Astrocyte of the hippocampus (primary cell): ENCODE measurements at regions not wholly inside any gene's neighbourhood (a gene's known extent, or its start where the extent isn't known, plus 50 kb on each side); places are given as distances from the start of the nearest gene placed in this dataset.

Source experiments
- DNase-seq: peaks from one replicate; pipeline ENCODE4 v3.0.0; 2011; ENCODE audit warnings: low read depth, low spot score

DNA sequence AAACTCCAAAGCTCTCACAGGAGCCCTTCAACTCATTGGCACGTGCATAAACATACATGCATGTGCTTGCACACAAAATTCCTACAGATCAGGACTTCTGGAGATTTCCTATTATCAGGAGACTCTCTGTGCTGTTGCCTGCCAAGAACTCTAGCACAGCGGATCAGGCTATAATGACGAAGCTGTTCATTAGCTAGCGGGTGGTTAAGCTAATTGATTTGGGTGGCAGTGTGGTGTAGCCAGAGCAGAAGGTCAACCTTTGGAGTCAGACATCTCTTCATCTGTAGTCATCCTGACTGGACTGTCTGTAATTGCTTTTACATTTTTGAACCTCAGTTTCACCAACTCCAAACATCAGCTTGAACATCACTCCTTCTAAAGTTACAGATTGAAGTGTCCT, 69.0 kb downstream of the KIF2B start:
- DNase-seq: no peak

DNA sequence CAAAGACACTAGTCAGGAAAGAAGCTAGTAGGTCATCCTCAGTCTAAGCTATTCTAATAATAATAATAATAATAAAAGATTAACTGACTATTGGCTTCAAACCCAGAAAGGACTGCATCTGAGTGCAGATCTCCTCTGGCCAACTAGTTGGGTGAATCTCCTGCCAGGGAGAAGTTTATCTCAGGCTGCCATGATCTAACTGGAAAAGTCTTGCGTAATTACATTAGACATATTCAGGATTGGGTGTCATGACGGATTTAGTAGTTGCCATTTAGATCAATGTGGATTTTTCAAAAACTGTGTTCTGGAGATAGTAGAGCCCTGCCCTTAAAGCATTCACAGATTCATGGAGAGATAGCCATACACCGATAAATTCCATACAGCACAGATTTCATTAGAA, 69.5 kb downstream of the KIF2B start:
- no peak for DNase-seq

DNA sequence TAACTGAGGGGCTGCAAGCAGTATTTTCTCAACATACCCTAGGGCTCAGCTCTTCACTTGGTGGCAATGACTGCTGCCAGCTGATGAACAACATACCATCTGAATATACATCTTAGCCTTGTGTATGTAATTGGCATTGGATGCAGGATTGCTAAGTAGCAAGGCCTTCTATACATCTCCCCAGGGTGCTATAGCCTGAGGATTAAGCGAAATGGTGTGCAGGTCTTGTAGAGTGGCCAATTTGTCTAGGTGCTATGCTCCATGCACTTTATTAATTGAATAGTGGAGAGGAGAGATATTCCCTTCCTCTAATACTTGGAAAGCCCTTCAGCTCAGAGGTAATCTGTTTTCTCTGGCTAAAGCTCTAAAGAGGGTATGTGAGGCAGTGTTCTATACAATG, 71.9 kb downstream of the KIF2B start:
- no peak for DNase-seq

DNA sequence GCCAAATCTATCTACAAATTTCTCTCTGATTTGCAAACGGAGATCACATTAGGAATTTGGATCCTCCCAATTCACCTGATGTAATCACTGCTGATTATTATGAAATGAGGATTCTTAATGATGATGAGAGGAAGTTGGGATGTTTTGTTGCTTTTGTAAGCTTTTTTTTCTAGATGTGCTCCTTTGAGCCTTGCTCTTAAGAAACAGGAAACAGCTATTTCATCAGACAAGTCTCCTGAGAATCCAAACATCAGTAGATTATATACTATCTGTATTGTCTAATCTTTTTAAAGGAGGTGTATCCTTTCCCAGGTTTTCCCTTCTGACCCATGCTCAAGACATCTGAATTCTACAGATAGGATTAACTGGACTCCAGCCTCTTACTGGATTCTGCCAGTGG, 73.3 kb downstream of the KIF2B start:
- DNase-seq: no peak

DNA sequence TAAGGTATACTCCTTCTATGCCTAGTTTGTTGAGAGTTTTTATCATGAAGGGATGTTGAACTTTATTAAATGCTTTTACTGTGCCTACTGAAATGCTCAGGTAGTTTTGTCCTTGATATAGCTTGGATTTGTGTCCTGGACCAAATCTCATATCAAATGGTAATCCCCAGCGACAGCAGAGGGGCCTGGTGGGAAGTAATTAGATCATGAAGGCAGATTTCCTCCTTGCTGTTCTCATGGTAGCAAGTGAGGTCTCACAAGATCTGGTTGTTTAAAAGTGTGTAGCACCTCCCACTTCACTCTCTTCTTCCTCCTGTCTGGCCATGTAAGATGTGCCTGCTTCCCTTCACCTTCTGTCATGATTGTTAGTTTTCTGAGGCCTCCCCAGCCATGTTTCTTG, 78.2 kb downstream of the KIF2B start:
- DNase-seq: no peak

DNA sequence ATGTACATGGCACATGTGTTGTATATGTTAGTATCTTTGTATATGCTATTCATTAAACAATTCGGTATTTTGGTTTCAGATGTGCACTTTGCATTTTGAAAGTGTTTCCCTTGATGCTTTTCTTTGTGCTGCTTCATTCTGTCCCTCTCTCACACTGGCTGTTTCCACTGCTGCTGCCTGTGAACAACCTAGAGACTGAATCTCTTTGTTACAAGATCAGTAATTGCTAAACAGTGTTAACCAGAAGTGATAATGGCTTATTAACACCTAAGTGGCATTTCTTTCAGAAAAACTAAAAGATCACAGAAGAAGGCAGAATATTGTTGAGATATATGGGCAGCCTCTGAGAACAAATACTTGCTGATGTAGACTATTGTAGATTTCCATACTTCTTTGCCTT, 84.7 kb downstream of the KIF2B start:
- no peak for DNase-seq

DNA sequence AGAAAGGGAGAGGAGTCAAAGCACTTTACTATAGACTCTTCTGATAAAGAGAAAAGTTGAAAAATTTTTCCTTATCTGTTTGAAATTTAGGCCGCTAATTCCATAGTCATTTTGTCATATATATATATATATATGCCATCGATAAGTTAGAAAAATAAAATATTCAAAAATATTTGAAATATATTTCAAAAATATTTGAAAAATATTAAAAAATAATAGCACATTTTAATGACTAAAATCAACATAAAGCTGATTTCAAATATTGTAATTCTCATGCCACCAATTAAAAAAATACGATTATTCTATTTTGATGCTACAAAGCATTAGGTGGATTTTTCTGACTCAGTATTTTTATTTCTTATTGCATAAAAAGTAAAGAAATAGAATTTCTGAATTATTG, 87.1 kb downstream of the KIF2B start:
- DNase-seq: no peak

DNA sequence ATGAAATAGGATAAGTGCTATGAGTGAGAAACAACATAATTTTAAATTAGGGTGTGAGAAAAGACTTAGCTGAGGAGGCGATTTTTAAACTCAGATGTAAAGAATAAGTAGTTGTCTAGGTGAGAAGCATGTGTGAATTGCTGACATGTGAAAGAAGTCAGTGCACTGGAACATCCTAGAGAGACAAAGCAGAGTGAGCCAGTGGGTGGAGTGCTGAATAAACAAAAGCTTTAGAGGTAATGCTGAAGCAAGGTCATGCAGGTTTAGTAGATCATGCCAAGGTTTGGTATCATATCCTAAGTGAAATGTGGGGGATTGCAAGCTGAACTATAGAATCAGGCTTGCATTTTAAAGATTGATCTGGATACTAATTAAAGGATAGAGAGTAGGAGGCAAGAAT, 89.4 kb downstream of the KIF2B start:
- no peak for DNase-seq

DNA sequence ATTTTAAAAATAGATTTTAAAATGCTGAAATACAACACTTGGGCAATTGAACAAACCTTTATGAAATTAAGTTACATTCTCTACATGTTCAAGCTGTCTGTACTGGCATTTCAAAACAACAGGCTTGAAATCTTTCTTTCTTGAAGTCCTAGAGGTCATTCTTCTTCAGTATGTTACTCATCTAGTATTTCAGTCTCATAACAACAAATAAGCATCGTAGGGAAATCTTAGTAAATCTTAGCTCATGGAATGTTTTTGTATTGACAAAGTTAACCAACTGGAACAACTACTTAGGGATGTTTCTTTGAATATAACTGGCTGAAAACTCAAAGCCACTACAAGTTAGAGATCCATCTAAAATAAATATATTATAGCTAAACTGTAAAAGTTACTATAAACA, 96.6 kb downstream of the KIF2B start:
- DNase-seq: no peak

DNA sequence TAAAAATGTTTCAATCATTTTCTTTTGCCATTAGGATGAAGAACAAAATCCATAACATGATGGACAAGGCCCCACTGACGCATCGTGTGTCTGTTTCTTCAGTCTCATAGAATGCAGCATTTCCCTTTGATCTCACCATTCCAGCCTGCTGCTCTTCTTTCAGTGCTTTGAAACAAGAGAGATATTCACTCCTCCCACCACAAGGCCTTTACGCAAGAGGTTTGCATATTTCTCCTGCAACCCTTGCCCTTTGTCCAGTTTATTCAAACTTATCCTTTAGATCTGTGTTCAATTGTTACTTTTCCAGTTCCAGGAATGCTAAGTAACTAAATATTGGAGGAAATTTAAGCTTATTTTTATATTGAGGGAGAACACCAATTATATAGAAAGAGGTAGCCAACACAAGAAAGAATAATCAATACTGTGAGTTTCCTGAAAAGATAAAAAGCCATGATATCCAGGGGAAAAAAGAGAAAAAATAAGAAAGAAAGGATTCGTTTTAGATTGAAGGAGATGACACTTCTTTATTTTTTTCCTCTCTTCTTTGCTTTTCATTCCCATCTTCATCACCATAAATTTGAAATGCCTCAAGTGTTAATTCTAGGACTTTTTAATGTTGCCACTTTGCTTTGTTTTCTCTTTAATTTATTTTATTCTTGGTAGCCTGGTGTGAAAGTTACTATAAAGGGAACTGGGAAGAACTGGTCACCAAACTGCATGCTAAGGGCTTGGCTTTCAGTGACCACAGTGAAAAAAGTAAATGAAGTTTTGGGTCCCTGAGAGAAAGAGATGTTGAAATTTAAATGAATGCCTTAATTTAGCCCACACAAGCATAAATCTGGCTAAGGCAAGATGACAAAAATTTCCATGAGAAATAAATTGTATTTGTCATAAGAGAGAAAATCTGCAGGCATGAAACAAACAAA, 102.1 kb downstream of the KIF2B start:
- DNase-seq: no peak

DNA sequence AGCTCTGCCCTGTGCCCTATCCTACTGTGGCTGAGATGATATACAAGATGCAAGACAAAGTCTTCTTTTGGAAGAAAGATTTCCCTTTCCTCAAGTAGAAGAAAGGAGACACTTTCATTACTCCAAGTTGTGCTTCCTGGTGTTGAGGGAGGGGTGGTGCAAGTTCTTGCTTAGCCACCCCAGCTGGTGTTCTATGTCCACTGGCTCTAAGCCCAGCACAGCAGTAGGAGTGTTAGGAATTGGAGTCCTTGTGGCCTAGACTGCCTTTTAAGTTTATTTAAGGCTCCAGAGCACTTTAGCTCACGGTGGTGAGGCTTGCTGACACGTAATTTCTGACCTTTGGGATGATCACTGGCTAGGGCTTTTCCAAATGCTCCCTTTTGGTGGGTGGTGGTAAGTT, 109.7 kb downstream of the KIF2B start:
- no peak for DNase-seq

DNA sequence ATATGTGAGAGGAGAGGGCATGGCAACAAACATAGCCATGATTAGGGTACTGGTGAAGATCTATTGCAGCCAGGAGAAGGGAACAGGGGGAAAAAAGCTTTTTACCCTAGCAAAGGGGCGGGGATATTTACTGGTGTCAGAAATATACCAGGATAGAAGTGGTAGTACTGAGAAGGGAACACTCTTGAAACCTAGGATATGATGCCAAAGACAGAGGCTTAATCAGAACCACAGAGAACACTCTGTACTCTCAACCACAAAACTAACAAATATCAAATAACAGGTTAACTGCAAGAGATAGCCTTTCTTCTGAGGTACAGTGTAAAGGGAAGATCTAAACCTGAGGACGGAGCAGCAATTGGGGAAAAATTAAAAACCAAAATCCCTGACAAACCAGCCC, 112.2 kb downstream of the KIF2B start:
- DNase-seq: no peak

DNA sequence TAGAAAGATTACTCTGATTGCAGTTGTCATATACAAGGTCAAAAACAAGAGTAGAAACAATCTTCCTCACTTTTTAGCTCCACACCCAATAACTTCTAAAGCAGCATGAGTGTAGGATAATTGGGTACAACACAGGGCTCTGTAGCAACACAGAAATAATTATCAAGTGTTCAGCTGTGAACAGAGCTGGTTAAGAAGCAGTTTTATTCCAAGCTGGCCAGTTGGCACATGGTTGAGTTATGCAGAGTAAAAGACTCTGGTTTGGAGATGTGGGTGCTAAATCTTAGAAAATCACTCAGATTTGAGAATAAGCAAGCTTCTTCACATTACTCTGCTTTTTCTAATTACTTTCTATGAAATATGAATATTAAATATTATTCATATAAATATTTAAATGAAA, 118.5 kb downstream of the KIF2B start:
- no peak for DNase-seq

DNA sequence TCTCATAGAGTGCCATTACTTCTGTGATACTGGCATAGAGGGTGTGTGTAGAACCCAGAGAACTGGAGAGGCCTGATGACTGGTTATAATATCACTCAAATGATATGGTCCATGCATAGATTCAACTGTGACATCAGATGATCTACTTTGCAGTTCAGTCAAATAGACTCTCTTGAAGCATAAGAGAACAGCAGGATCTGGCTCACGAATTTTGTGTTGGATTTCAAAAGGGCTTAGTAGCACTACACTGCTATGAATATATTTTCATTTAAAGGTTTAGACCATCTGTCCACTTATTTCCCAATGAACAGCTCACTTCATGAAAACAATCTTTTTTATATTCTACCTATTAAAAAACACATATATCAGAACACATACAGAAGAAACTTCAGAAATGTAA, 119.7 kb downstream of the KIF2B start:
- DNase-seq: no peak

DNA sequence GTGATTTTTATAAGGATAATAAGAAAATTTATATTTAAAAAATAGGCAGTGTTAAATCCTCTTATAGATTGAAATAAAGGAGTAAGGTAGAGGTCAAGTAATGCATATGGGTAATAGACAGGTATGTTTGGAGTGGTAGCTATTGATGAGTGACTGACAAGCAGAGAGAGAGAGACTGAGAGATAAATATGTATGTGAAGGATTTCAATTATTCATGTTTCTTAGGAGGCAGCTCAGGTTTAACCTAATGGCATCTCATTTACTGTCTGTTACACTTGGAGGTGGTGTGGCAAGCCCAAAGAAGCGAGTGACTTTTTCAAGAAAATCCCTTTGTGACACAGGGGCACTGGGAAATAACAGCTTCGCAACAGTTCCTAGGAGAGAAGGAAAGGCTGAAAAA, 120.2 kb downstream of the KIF2B start:
- no peak for DNase-seq

DNA sequence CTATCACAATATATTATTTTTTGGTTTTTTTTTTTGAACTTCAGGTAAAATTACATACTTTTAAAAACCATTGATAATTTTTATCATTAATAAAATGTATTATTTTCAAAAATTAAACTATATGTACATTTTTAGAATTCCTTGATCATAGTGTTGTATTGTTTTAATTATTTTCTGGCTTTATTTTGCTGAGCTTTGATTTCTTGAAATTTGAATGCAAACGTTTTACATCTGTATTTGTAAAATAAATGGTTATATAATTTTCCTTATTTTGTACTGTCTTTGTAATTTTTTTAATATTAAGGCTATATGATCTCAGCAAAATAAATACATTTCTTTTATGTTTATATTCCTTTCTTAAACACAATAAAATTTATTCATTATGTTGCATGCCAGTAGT, 125.6 kb downstream of the KIF2B start:
- DNase-seq: no peak

DNA sequence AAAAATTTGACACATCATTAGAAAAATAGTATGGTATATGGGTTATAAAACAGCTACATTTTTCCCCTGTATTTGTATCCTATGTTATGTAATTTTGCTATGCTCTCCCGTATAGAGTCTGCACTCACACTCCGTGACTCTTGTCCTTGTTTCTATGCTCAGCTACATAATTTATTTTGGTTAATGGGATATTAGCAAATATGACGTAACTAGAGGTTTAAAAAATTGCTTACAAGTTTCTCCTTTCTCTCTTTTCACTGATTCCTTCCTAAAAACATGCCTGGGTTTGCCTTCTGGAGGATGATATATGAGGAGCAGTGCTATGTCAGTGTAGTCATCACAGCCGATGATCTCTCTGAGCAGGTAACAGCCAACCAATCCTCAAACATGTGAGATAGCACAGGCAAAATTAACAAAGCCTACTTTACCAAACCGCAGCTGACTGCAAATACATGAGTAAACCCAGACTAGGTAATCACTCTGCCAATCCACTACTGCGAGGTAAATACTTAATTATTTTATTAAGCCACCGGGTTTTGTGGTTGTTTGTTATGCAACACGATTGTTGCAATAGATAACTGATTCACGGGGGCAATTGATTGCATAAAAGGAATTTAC, 126.9 kb downstream of the KIF2B start:
- no peak for DNase-seq

DNA sequence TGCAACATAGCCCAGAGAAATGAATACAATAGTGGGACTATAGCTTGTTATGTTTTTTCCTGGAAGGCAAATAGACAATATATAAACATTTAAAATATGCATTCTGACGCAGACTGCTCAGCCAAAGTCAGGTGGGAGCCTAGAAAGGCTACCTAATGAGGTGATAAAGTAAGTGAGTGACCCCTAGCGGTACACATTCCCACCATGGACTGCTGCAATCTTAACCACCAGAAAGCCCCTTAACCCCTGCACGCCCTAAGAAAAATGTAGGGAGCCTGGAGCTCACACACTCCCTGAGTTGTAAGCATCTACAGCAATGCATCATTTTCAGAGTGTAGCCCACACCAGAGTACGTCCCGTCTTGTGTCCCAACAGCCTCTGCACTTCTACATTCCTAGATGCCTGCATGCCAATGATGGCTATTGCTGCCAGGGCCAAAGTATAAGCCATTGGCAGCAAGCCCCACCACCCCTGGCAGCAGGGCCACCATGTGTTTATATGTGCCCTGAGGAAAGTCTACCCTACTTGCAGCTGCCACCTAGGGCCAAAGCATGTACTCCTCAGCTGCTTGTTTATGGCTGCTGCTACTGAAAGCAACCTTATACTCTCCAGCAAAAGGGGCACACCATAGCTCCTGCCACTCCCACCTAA, 127.6 kb downstream of the KIF2B start:
- DNase-seq: no peak

DNA sequence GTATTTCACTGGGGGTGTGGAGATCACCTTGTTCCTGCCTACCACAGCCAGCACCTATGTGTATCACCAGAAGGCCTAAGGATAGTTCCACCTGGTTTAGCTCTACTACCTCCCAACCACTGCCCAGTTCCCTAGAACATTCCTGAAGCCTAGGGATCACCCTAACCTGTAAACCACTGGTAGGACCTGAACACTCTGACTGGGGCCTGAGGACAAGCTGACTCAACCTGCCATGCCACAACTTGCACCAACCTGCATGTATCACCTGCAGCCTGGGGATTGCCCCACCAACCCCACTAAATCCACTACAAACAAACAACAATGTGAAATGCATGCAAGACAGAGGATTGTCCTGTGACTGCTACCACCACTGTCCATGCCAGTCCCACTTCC, 128.1 kb downstream of the KIF2B start:
- no peak for DNase-seq

DNA sequence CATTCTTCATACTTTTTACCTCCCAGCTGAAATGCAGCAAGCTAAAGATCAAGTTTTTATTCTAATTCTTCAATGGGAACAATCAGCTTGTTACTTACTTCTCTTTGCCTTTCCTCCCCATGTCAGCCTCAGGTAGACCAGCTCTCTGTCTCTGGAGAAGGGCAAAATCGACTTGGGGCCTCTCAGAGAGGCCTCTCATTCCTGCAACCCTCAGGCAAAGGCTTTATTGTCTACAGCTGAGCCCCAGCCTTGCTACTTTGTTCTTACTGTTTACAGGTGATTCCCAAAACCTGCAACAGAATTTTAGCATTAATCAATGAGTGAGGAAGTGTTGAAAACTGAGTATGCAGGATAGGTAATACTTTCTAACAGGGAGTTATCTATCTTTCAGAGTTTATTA, 148.6 kb downstream of the KIF2B start:
- DNase-seq: no peak

DNA sequence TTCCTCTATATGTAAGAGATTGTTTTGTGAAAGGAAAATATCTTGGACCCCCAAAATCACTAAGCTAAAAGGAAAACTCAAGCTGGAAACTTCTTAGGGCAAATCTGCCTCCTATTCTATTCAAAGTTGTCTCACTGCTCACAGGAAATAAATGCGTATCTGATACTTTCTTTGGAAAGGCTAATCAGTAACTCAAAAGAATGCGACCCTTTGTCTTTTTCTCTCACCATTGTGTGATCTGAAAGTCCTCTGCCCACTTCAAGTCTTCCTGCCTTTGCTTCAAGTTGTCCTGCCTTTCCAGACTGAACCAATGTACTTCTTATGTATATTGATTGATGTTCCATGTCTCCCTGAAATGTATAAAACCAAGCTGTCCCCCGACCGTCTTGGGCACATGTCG, 157.3 kb downstream of the KIF2B start:
- DNase-seq: no peak

DNA sequence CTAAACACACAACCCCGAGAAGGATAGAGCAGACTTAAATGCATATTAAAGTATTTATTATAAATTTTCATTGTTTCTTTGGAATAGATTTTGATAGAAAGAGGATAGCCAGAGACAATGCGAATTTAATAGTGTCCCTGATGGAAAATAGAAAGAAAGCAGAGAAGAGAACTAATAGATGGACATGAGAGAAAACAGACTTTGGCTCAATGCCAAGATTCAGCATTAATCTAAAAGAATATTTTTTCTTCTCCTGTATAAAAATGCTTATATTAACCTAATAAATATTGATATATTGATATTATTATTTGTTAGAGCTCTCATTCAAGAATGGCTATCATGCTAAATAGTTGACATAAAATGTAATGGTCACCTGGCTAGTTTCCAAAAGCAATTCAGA, 173.4 kb downstream of the KIF2B start:
- DNase-seq: no peak

DNA sequence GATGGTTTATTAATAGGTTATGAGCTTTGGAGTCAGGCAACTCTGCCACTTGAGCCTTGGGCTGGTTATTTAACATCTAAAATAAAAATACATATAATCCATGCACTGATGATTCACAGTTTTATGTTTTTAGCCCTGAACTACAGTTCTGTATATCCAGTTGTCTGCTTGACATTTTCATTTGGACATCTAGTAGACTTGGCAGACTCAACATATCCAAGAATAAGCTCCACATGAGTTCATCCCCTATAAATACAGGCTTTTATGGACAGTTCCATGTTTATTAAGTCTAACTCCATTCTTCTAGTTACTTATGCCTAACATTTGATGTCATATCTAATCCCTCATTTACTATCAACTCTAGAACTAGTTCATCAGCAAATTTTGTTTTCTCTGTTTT, 174.2 kb downstream of the KIF2B start:
- DNase-seq: no peak
